WTC11 (cell line): ENCODE measurements at regions not wholly inside any gene's neighbourhood (a gene's known extent, or its start where the extent isn't known, plus 50 kb on each side); places are given as distances from the start of the nearest gene placed in this dataset.

Source experiments
- ATAC-seq: fragments of 200-7000 bp; cut with Tn5 transposase; 2 replicates; pipeline ENCODE4 v1.10.0; 2021; ENCODE audit warnings: mild to moderate bottlenecking, moderate library complexity
- CTCF ChIA-PET: fragments of 300-600 bp; sonication (Branson Sonifier 250); formaldehyde crosslinking; loops from one replicate; lab custom pipeline; 2021; ENCODE audit warnings: antibody characterized with exemption; lab: Charles Lee
- POLR2A ChIA-PET: fragments of 350-600 bp; sonication (Branson Sonifier 250); formaldehyde crosslinking; loops from one replicate; lab custom pipeline; 2021; ENCODE audit warnings: antibody characterized with exemption; lab: Charles Lee
- DNase-seq: peaks from one replicate; pipeline ENCODE4 v3.0.0; 2021; ENCODE audit warnings: low spot score
- H3K27ac Mint-ChIP-seq: 2 replicates; pipeline ENCODE4 v1.8.0; 2021; ENCODE audit warnings: mixed read lengths
- H3K27me3 Mint-ChIP-seq: 2 replicates; pipeline ENCODE4 v1.8.0; 2021; ENCODE audit warnings: low read depth, mild to moderate bottlenecking, moderate library complexity, mixed read lengths
- H3K36me3 Mint-ChIP-seq: 2 replicates; pipeline ENCODE4 v1.8.0; 2021; ENCODE audit warnings: mixed read lengths
- H3K4me1 Mint-ChIP-seq: 2 replicates; pipeline ENCODE4 v1.8.0; 2022; ENCODE audit warnings: mixed read lengths
- H3K4me3 Mint-ChIP-seq: 2 replicates; pipeline ENCODE4 v1.8.0; 2021; ENCODE audit warnings: mild to moderate bottlenecking, moderate library complexity, mixed read lengths
- H3K9me3 Mint-ChIP-seq: 2 replicates; pipeline ENCODE4 v1.8.0; 2021; ENCODE audit warnings: mixed read lengths
- AFF4 ChIP-seq: sonication (generic); formaldehyde crosslinking; IDR thresholded peaks from 2 replicates; pipeline ENCODE4 v1.8.1; 2023; ENCODE audit warnings: mild to moderate bottlenecking, missing genetic modification reagents, borderline replicate concordance
- CREB1 ChIP-seq: sonication (generic); formaldehyde crosslinking; IDR thresholded peaks from 2 replicates; pipeline ENCODE4 v1.8.0; 2023; ENCODE audit warnings: mild to moderate bottlenecking, missing genetic modification reagents
- CREM ChIP-seq: sonication (generic); formaldehyde crosslinking; IDR thresholded peaks from 2 replicates; pipeline ENCODE4 v1.8.1; 2022; ENCODE audit warnings: mild to moderate bottlenecking, missing genetic modification reagents, moderate library complexity
- FOXJ3 ChIP-seq: sonication (generic); formaldehyde crosslinking; IDR thresholded peaks from 2 replicates; pipeline ENCODE4 v1.9.0; 2021; ENCODE audit warnings: missing genetic modification reagents, mild to moderate bottlenecking, borderline replicate concordance
- NR3C1 ChIP-seq: sonication (generic); formaldehyde crosslinking; conservative IDR thresholded peaks from 2 replicates; pipeline ENCODE4 v1.8.1; 2023; ENCODE audit warnings: low read depth, mild to moderate bottlenecking, missing genetic modification reagents
- PRRX2 ChIP-seq: fragments of 250-450 bp; sonication (Bioruptor Pico); IDR thresholded peaks from 2 replicates; pipeline ENCODE4 v1.8.0; 2021; ENCODE audit warnings: mild to moderate bottlenecking
- RELA ChIP-seq: sonication (generic); formaldehyde crosslinking; IDR thresholded peaks from 2 replicates; pipeline ENCODE4 v1.8.1; 2022; ENCODE audit warnings: missing genetic modification reagents, mild to moderate bottlenecking, borderline replicate concordance
- SP1 ChIP-seq: sonication (generic); formaldehyde crosslinking; conservative IDR thresholded peaks from 2 replicates; pipeline ENCODE4 v1.8.1; 2022; ENCODE audit warnings: missing genetic modification reagents
- TEAD1 ChIP-seq: sonication (generic); formaldehyde crosslinking; IDR thresholded peaks from 2 replicates; pipeline ENCODE4 v1.8.0; 2022; ENCODE audit warnings: mild to moderate bottlenecking, missing genetic modification reagents
- ZNF138 ChIP-seq: sonication (generic); formaldehyde crosslinking; conservative IDR thresholded peaks from 2 replicates; pipeline ENCODE4 v1.8.1; 2022; ENCODE audit warnings: mild to moderate bottlenecking, moderate library complexity, missing genetic modification reagents
- ZNF232 ChIP-seq: sonication (generic); formaldehyde crosslinking; IDR thresholded peaks from 2 replicates; pipeline ENCODE4 v1.8.0; 2022; ENCODE audit warnings: mild to moderate bottlenecking, missing genetic modification reagents
- ZNF416 ChIP-seq: fragments of 250-450 bp; sonication (Bioruptor Pico); IDR thresholded peaks from 2 replicates; pipeline ENCODE4 v1.9.0; 2021; ENCODE audit warnings: mild to moderate bottlenecking, inconsistent platforms
- ZNF423 ChIP-seq: fragments of 250-450 bp; sonication (Bioruptor Pico); IDR thresholded peaks from 2 replicates; pipeline ENCODE4 v2.1.2; 2022; ENCODE audit warnings: mild to moderate bottlenecking, moderate library complexity
- TF ChIP-seq, protein P1 (sequence below): sonication (generic); formaldehyde crosslinking; IDR thresholded peaks from 2 replicates; pipeline ENCODE4 v1.8.0; 2022; ENCODE audit warnings: mild to moderate bottlenecking, missing genetic modification reagents
- TF ChIP-seq, protein P2 (sequence below): fragments of 250-450 bp; sonication (Bioruptor Pico); IDR thresholded peaks from 2 replicates; pipeline ENCODE4 v1.9.0; 2021; ENCODE audit warnings: mild to moderate bottlenecking, borderline replicate concordance

DNA sequence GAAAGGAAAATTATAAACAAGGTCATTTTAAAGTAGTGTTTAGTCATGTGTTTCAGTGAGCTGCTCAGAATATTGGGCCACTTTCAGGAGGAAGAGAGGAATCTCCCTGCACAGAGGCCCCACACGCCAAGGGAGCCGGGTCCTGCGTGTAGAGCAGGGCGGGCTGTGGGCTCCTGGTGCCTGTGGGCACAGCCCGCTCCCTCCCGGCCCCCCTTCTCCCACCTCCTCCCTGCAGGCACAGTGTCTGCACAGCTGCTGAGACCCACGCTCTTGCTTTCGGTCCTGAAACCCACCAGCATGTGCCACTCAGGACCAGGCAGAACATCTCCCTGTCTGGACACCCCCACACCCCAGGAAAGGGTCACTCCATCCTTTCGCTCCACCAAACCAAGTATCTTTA lies 167.6 kb upstream of the SALL3 start:
- no peak for DNase-seq
- peaks cover 28% of the 10 kb centered on the region for H3K36me3 Mint-ChIP-seq
- TF ChIP-seq, protein P1, sequence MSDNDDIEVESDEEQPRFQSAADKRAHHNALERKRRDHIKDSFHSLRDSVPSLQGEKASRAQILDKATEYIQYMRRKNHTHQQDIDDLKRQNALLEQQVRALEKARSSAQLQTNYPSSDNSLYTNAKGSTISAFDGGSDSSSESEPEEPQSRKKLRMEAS (CRISPR knock-in tag), result no peak
- TF ChIP-seq CREB1 (CRISPR knock-in tag) (no peak), FOXJ3 (CRISPR knock-in tag) (no peak), ZNF138 (no peak), ZNF423 (CRISPR knock-in tag) (no peak), PRRX2 (CRISPR knock-in tag) (no peak), ZNF232 (CRISPR knock-in tag) (no peak), SP1 (CRISPR knock-in tag) (no peak), TEAD1 (no peak), ZNF416 (CRISPR knock-in tag) (no peak), AFF4 (CRISPR knock-in tag) (no peak)
- TF ChIP-seq, all 79 proteins: peak for 0
- Mint-ChIP-seq H3K9me3 (peaks cover 27% of the 10 kb centered on the region), H3K27ac (no peak overlapping the region), H3K4me1 (peaks cover 23% of the 10 kb centered on the region), H3K27me3 (peaks cover 14% of the 10 kb centered on the region), H3K4me3 (no peak overlapping the region)
- ChIA-PET CTCF (no interaction called here), POLR2A (no interaction called here)
- no peak for ATAC-seq

DNA sequence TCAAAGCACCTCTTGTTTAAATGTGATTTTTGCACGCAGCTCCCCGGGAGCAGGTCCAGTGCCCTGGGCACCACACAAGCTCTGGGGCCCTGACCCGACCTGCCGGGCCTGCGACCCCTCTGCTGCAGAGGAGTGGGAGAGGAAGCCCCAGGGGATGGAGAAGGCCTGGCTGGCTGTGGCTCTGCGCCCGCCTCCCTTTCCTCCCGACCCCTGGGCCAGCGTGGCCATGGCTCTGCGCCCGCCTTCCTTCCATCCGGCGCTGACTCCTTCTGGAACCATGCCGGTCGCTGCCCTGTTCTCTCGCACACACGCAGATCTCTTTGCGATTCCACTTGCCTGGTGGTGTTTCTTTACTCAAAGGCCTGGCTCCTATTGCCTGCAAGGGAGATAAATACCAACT lies 166.5 kb upstream of the SALL3 start:
- peaks cover 21% of the 10 kb centered on the region for H3K9me3 Mint-ChIP-seq
- H3K4me3 Mint-ChIP-seq, result no peak overlapping the region
- H3K4me1 Mint-ChIP-seq, result peaks cover 22% of the 10 kb centered on the region
- H3K27ac Mint-ChIP-seq, result no peak overlapping the region
- peaks cover 20% of the 10 kb centered on the region for H3K36me3 Mint-ChIP-seq
- ATAC-seq, result peak; percentile 49
- CTCF ChIA-PET, result interaction anchor here (0.9 kb wide), 1 partner anchor 62 kb away, joined by 4 read pairs; no protein-coding TSS in a partner anchor
- POLR2A ChIA-PET, result no interaction called here
- TF ChIP-seq FOXJ3 (CRISPR knock-in tag) (no peak), RELA (CRISPR knock-in tag) (no peak), CREM (CRISPR knock-in tag) (no peak), NR3C1 (CRISPR knock-in tag) (no peak)
- TF ChIP-seq, protein P2, sequence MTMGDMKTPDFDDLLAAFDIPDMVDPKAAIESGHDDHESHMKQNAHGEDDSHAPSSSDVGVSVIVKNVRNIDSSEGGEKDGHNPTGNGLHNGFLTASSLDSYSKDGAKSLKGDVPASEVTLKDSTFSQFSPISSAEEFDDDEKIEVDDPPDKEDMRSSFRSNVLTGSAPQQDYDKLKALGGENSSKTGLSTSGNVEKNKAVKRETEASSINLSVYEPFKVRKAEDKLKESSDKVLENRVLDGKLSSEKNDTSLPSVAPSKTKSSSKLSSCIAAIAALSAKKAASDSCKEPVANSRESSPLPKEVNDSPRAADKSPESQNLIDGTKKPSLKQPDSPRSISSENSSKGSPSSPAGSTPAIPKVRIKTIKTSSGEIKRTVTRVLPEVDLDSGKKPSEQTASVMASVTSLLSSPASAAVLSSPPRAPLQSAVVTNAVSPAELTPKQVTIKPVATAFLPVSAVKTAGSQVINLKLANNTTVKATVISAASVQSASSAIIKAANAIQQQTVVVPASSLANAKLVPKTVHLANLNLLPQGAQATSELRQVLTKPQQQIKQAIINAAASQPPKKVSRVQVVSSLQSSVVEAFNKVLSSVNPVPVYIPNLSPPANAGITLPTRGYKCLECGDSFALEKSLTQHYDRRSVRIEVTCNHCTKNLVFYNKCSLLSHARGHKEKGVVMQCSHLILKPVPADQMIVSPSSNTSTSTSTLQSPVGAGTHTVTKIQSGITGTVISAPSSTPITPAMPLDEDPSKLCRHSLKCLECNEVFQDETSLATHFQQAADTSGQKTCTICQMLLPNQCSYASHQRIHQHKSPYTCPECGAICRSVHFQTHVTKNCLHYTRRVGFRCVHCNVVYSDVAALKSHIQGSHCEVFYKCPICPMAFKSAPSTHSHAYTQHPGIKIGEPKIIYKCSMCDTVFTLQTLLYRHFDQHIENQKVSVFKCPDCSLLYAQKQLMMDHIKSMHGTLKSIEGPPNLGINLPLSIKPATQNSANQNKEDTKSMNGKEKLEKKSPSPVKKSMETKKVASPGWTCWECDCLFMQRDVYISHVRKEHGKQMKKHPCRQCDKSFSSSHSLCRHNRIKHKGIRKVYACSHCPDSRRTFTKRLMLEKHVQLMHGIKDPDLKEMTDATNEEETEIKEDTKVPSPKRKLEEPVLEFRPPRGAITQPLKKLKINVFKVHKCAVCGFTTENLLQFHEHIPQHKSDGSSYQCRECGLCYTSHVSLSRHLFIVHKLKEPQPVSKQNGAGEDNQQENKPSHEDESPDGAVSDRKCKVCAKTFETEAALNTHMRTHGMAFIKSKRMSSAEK (CRISPR knock-in tag), result no peak
- DNase-seq, result no peak
- peaks cover 14% of the 10 kb centered on the region for H3K27me3 Mint-ChIP-seq
